ENCODE measurements at regions not wholly inside any gene's neighbourhood (a gene's known extent, or its start where the extent isn't known, plus 50 kb on each side); places are given as distances from the start of the nearest gene placed in this dataset.

DNA sequence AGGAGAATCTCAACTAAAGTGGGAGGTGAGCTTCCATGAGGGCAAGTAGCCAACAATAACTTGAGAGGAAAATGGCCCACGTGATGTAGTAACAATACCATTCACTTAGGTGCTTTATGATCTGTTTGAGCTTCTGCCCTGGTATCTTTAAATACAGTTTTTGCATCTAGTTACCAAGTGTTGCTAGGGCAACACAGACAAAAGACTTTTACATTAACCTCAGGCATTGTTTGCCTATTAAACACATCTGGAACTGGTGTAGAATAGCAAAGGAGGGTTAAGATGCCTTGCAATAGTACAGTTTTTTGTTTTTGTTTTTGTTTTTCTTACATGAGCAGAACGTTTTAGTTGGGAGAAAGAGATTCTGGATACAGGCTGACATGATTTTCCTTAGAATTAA, 97.7 kb upstream of the MTPN start:
- H3K36me3 Mint-ChIP-seq (ENCODE audit: unreplicated experiment), result no peaks in the 10 kb centered on the region
- peaks cover 7% of the 10 kb centered on the region for H3K4me1 Mint-ChIP-seq (ENCODE audit: low read depth, unreplicated experiment)
- peaks cover 3% of the 10 kb centered on the region for H3K9me3 Mint-ChIP-seq (ENCODE audit: unreplicated experiment)
- no peak for TF ChIP-seq CTCF (IDR thresholded peaks at IDR 0.05; ENCODE audit: partially characterized antibody, unreplicated experiment)
- no peaks in the 10 kb centered on the region for H3K27me3 Mint-ChIP-seq (ENCODE audit: unreplicated experiment)
- H3K27ac Mint-ChIP-seq (ENCODE audit: unreplicated experiment), result no peak overlapping the region
- H3K4me3 Mint-ChIP-seq (ENCODE audit: unreplicated experiment), result no peak overlapping the region
- DNase-seq, result no peak

DNA sequence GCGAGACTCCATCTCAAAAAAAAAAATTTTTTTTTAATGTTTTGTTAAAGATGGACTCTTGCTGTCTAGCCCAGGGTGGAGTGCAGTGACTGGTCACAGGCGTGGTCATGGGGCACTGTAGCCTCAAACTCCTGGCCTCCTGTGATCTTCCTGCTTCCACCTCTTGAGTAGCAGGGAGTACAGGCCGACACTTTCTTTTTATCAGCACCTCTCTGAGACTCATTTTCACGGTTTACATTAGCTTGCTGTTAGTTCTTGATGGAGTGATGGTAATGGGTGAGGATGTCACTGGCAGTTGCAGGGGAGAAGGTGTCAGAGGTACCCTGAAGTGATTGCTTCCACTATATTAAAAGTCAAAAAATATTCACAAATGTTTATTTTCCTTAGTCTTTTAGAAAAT, 95.3 kb upstream of the MTPN start:
- H3K4me3 Mint-ChIP-seq (ENCODE audit: unreplicated experiment), result no peak overlapping the region
- no peak for DNase-seq
- H3K9me3 Mint-ChIP-seq (ENCODE audit: unreplicated experiment), result peaks cover 3% of the 10 kb centered on the region
- no peak for TF ChIP-seq CTCF (IDR thresholded peaks at IDR 0.05; ENCODE audit: partially characterized antibody, unreplicated experiment)
- H3K27ac Mint-ChIP-seq (ENCODE audit: unreplicated experiment), result no peak overlapping the region
- H3K4me1 Mint-ChIP-seq (ENCODE audit: low read depth, unreplicated experiment), result peaks cover 7% of the 10 kb centered on the region
- no peaks in the 10 kb centered on the region for H3K27me3 Mint-ChIP-seq (ENCODE audit: unreplicated experiment)
- no peaks in the 10 kb centered on the region for H3K36me3 Mint-ChIP-seq (ENCODE audit: unreplicated experiment)

- H3K4me3 Mint-ChIP-seq (ENCODE audit: unreplicated experiment), result no peak overlapping the region
- no peak for DNase-seq
- peaks cover 2% of the 10 kb centered on the region for H3K27me3 Mint-ChIP-seq (ENCODE audit: unreplicated experiment)
- H3K9me3 Mint-ChIP-seq (ENCODE audit: unreplicated experiment), result peaks cover 6% of the 10 kb centered on the region
- H3K36me3 Mint-ChIP-seq (ENCODE audit: unreplicated experiment), result peaks cover 4% of the 10 kb centered on the region
- H3K27ac Mint-ChIP-seq (ENCODE audit: unreplicated experiment), result peak overlapping the region; percentile 62
- TF ChIP-seq CTCF (IDR thresholded peaks at IDR 0.05; ENCODE audit: partially characterized antibody, unreplicated experiment), result no peak
- peaks cover 7% of the 10 kb centered on the region for H3K4me1 Mint-ChIP-seq (ENCODE audit: low read depth, unreplicated experiment)
These were observed 93.8 kb upstream of the MTPN start for GRCh38 chr7:136070736-136071505.

GRCh38 chr7:136069840-136070529, 92.8 kb upstream of the MTPN start:
- no peak for DNase-seq
- Mint-ChIP-seq H3K4me3 (ENCODE audit: unreplicated experiment) (no peak overlapping the region), H3K27ac (ENCODE audit: unreplicated experiment) (no peak overlapping the region), H3K4me1 (ENCODE audit: low read depth, unreplicated experiment) (peaks cover 7% of the 10 kb centered on the region), H3K9me3 (ENCODE audit: unreplicated experiment) (peaks cover 6% of the 10 kb centered on the region), H3K36me3 (ENCODE audit: unreplicated experiment) (peaks cover 4% of the 10 kb centered on the region), H3K27me3 (ENCODE audit: unreplicated experiment) (peaks cover 2% of the 10 kb centered on the region)
- no peak for TF ChIP-seq CTCF (IDR thresholded peaks at IDR 0.05; ENCODE audit: partially characterized antibody, unreplicated experiment)

DNA sequence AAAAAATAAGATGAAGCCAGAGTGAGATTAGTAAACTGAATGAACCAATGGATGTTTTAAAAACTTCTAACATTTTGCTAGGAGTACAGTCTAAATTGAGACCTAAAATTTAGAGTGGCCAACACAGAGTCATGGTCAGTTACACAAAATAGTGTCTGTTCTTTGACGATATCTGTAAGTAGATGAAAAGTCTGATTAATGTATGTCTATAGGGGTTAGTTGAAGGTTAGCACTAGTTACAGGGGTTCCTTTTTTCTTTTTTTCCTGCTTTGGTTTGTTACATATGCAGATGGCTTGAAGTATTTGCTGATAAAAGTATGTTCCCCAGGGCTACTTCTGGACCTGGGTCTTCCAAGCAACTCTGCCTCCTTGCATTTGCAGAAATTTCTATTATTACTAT, 90.1 kb upstream of the MTPN start:
- no peak overlapping the region for H3K4me3 Mint-ChIP-seq (ENCODE audit: unreplicated experiment)
- no peak for DNase-seq
- H3K27me3 Mint-ChIP-seq (ENCODE audit: unreplicated experiment), result peaks cover 2% of the 10 kb centered on the region
- H3K9me3 Mint-ChIP-seq (ENCODE audit: unreplicated experiment), result peaks cover 6% of the 10 kb centered on the region
- no peak overlapping the region for H3K27ac Mint-ChIP-seq (ENCODE audit: unreplicated experiment)
- TF ChIP-seq CTCF (IDR thresholded peaks at IDR 0.05; ENCODE audit: partially characterized antibody, unreplicated experiment), result no peak
- peaks cover 15% of the 10 kb centered on the region for H3K4me1 Mint-ChIP-seq (ENCODE audit: low read depth, unreplicated experiment)
- H3K36me3 Mint-ChIP-seq (ENCODE audit: unreplicated experiment), result peaks cover 4% of the 10 kb centered on the region

All from glutamatergic neuron (in vitro differentiated cells).